Nephron progenitor cell (in vitro differentiated cells): ENCODE measurements at regions not wholly inside any gene's neighbourhood (a gene's known extent, or its start where the extent isn't known, plus 50 kb on each side); places are given as distances from the start of the nearest gene placed in this dataset.
A peak's percentile ranks its signal among the peaks of the same experiment; 100 is the strongest.

Experiments used
- DNase-seq: peaks from one replicate; pipeline ENCODE4 v3.0.0; 2021
- H3K27ac Mint-ChIP-seq: 2 replicates; pipeline ENCODE4 v1.8.0; 2021; ENCODE audit warnings: mild to moderate bottlenecking, moderate library complexity, mixed read lengths
- H3K27me3 Mint-ChIP-seq: 2 replicates; pipeline ENCODE4 v1.8.0; 2021; ENCODE audit warnings: mild to moderate bottlenecking, low read depth, mixed read lengths; ENCODE audit not compliant: poor library complexity
- H3K36me3 Mint-ChIP-seq: 2 replicates; pipeline ENCODE4 v1.8.0; 2021; ENCODE audit warnings: low read depth, mixed read lengths
- H3K4me1 Mint-ChIP-seq: 2 replicates; pipeline ENCODE4 v1.8.0; 2021; ENCODE audit warnings: mixed read lengths
- H3K4me3 Mint-ChIP-seq: 2 replicates; pipeline ENCODE4 v1.8.0; 2021; ENCODE audit warnings: mild to moderate bottlenecking, moderate library complexity, mixed read lengths
- H3K9me3 Mint-ChIP-seq: 2 replicates; pipeline ENCODE4 v1.8.0; 2021; ENCODE audit warnings: mild to moderate bottlenecking, moderate library complexity, mixed read lengths
- TF ChIP-seq, protein P1 (sequence below): fragments of 200-600 bp; sonication (generic); IDR thresholded peaks from 2 replicates; pipeline ENCODE4 v1.5.0; 2021; ENCODE audit warnings: antibody characterized with exemption

DNA sequence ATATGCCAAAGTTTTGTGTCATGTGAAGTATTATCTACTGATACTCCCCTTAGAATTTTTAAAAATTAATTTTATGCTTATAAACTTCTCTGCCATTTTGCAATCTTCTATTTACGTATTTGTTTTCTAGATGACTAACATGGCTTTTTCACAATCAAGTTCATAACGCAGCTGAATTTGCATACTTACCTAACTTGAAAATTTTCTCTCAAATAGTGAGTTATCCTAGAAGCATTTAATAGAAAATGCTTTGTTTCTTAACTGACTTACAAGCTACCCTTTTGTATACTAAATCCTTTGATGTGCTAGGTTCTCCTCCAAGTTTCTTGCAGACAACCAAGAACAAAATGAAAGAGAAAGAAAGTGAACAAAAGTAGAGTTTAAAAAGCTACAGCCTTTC is 683.5 kb downstream of the LIG4 start:
- no peak for DNase-seq
- H3K4me3 Mint-ChIP-seq, result no peak overlapping the region
- H3K36me3 Mint-ChIP-seq, result no peaks in the 10 kb centered on the region
- no peak overlapping the region for H3K27ac Mint-ChIP-seq
- H3K4me1 Mint-ChIP-seq, result no peaks in the 10 kb centered on the region
- no peaks in the 10 kb centered on the region for H3K27me3 Mint-ChIP-seq
- TF ChIP-seq, protein P1, sequence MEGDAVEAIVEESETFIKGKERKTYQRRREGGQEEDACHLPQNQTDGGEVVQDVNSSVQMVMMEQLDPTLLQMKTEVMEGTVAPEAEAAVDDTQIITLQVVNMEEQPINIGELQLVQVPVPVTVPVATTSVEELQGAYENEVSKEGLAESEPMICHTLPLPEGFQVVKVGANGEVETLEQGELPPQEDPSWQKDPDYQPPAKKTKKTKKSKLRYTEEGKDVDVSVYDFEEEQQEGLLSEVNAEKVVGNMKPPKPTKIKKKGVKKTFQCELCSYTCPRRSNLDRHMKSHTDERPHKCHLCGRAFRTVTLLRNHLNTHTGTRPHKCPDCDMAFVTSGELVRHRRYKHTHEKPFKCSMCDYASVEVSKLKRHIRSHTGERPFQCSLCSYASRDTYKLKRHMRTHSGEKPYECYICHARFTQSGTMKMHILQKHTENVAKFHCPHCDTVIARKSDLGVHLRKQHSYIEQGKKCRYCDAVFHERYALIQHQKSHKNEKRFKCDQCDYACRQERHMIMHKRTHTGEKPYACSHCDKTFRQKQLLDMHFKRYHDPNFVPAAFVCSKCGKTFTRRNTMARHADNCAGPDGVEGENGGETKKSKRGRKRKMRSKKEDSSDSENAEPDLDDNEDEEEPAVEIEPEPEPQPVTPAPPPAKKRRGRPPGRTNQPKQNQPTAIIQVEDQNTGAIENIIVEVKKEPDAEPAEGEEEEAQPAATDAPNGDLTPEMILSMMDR, result no peak
- H3K9me3 Mint-ChIP-seq, result no peaks in the 10 kb centered on the region

DNA sequence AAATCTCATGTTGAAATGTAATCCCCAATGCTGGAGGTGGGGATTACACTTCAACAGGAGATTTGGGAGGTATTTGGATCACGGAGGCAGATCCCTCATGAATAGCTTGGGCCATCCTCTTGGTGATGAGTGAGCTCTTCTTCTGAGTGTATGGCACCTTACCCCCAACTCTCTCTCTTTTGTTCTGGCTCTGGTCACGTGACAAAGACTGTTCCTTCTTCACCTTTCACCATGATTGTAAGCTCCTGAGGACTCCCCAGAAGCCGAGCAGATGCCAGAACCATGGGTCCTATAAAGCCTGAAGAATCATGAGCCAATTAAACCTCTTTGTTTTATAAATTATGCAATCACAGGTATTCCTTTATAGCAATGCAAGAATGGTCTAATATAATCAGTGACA is 684.2 kb downstream of the LIG4 start:
- Mint-ChIP-seq H3K4me1 (no peaks in the 10 kb centered on the region), H3K36me3 (no peaks in the 10 kb centered on the region), H3K9me3 (no peaks in the 10 kb centered on the region), H3K4me3 (no peak overlapping the region), H3K27me3 (no peaks in the 10 kb centered on the region), H3K27ac (peak overlapping the region; percentile 48)
- TF ChIP-seq, protein P1, result no peak
- DNase-seq, result no peak

DNA sequence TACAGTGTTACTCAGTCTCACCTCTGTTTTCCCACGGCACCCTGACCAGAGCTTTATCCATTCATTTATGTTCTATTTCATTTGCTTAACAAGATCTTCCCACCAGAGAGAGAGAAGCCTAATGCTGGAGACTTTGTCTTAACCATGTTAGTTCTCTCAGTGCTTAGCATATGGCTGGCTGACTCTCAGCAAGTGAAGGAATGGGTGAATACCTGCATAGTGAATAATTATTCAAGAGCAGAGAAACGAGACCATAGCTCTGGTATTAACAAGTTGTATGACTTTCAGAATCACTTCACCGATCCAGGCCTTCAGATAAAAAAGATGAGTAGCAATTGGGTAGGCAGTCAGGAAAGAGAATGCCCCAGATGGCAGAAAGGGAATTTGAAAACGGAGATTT is 686.3 kb downstream of the LIG4 start:
- Mint-ChIP-seq H3K4me1 (no peaks in the 10 kb centered on the region), H3K36me3 (no peaks in the 10 kb centered on the region), H3K27me3 (no peaks in the 10 kb centered on the region), H3K9me3 (no peaks in the 10 kb centered on the region), H3K27ac (no peak overlapping the region), H3K4me3 (no peak overlapping the region)
- no peak for DNase-seq
- TF ChIP-seq, protein P1, result no peak

GRCh38 chr13:107518780-107519179 is 696.6 kb downstream of the LIG4 start:
- Mint-ChIP-seq H3K27me3 (no peaks in the 10 kb centered on the region), H3K4me3 (no peak overlapping the region), H3K9me3 (no peaks in the 10 kb centered on the region), H3K36me3 (no peaks in the 10 kb centered on the region), H3K4me1 (peaks cover 8% of the 10 kb centered on the region), H3K27ac (no peak overlapping the region)
- no peak for DNase-seq
- TF ChIP-seq, protein P1, result no peak

- DNase-seq, result no peak
- TF ChIP-seq, protein P1, result no peak
- no peaks in the 10 kb centered on the region for H3K27me3 Mint-ChIP-seq
- H3K36me3 Mint-ChIP-seq, result no peaks in the 10 kb centered on the region
- no peaks in the 10 kb centered on the region for H3K9me3 Mint-ChIP-seq
- H3K4me3 Mint-ChIP-seq, result no peak overlapping the region
- no peak overlapping the region for H3K27ac Mint-ChIP-seq
- H3K4me1 Mint-ChIP-seq, result peaks cover 8% of the 10 kb centered on the region
These were observed 697.0 kb downstream of the LIG4 start for GRCh38 chr13:107518292-107518691.

- TF ChIP-seq, protein P1, result no peak
- Mint-ChIP-seq H3K4me1 (peaks cover 8% of the 10 kb centered on the region), H3K27me3 (no peaks in the 10 kb centered on the region), H3K4me3 (no peak overlapping the region), H3K9me3 (no peaks in the 10 kb centered on the region), H3K27ac (no peak overlapping the region), H3K36me3 (no peaks in the 10 kb centered on the region)
- no peak for DNase-seq
These were observed 698.8 kb downstream of the LIG4 start for GRCh38 chr13:107516517-107516916.
